ENCODE measurements at regions not wholly inside any gene's neighbourhood (a gene's known extent, or its start where the extent isn't known, plus 50 kb on each side); places are given as distances from the start of the nearest gene placed in this dataset.
"Not testable (repeated sequence)": the region's sequence is repeated elsewhere in the genome, so short reads cannot be mapped to it uniquely, and the experiment has no call there.

DNA sequence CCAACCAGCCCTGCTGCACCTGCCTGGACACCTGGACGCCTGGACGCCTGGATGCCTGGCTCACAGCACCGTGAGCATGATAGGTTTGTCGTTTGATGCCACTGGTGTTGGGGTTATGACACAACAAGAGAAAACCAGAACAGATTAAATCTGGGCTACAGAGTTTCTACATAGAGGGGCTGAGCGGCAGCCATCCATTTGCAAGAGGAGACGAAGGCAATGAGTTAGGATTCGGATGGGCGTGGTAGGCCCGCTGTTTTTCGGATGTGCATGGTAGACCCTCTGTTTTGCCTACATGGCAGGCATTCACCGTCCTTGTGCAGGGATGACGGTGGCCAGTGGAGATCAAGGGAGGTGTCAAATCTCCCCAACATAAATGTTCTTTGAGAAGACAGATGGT lies 121.5 kb upstream of the RNF32 start:
- in situ Hi-C loops (cut with HindIII; ENCODE audit: low pct_unique_long_range_greater_than_20kb, low sequenced_read_pairs) (no loop called here), intact Hi-C loops (cut with micrococcal nuclease; ENCODE audit: unreplicated experiment) (no loop called here)
- no peak overlapping the region for H3K4me3 ChIP-seq (ENCODE audit: low read depth in 2 of 2, low read length in 2 of 2)
- ATAC-seq (no peak), DNase-seq (ENCODE audit: low read depth, low spot score) (no peak)
- POLR2A ChIA-PET = no interaction called here
- no TSS peak for BruUV-seq (replicated peaks)
- H3K27me3 ChIP-seq (ENCODE audit: control insufficient read depth, insufficient read depth, low read length) = no peaks in the 10 kb centered on the region; the same call in none of the 2 replicates
- H3K27ac ChIP-seq (ENCODE audit: low read length) = no peak overlapping the region
- TF ChIP-seq REST (IDR thresholded peaks at IDR 0.05; ENCODE audit: insufficient read depth in 1 of 2, low read depth in 2 of 2, low read length in 1 of 2) (no peak), TCF7L2 (IDR thresholded peaks at IDR 0.05; ENCODE audit: low read depth, low read length) (no peak), SIN3A (IDR thresholded peaks at IDR 0.05; ENCODE audit: borderline replicate concordance, insufficient read depth, low read depth, low read length) (no peak), CTCF (IDR thresholded peaks at IDR 0.05) (no peak), POLR2AphosphoS5 (IDR thresholded peaks at IDR 0.05; ENCODE audit: low read depth, low read length) (no peak)
- no peaks in the 10 kb centered on the region for H3K9me3 ChIP-seq (ENCODE audit: control insufficient read depth, insufficient read depth, low read depth, low read length)
- H3K36me3 ChIP-seq (ENCODE audit: control insufficient read depth, insufficient read depth, low read length) = no peaks in the 10 kb centered on the region
- H3K4me1 ChIP-seq (ENCODE audit: control insufficient read depth, insufficient read depth, low read length) = no peaks in the 10 kb centered on the region
- CTCF ChIA-PET = no interaction called here

DNA sequence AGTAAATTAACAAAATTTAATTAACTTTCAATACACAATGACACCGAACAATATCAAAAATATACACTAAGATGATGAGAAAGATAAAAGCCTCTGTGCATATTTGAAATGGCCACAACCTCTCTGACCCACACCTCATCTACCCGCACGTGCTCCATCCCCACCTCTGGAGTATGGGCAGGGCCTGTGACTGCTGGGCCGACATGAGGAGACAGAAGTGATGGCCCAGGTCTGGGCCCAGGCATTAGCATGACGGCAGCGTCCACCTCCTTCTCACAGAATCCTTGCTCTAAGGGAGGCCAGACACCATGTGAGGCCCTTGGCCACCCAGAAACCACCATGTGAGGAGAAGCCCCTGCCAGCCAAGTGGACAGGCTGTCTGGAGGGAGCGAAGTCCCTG lies 122.1 kb upstream of the RNF32 start:
- Histone ChIP-seq H3K36me3 (ENCODE audit: control insufficient read depth, insufficient read depth, low read length) (no peaks in the 10 kb centered on the region), H3K9me3 (ENCODE audit: control insufficient read depth, insufficient read depth, low read depth, low read length) (no peaks in the 10 kb centered on the region), H3K27me3 (ENCODE audit: control insufficient read depth, insufficient read depth, low read length) (no peaks in the 10 kb centered on the region; the same call in none of the 2 replicates), H3K4me1 (ENCODE audit: control insufficient read depth, insufficient read depth, low read length) (no peaks in the 10 kb centered on the region), H3K4me3 (ENCODE audit: low read depth in 2 of 2, low read length in 2 of 2) (no peak overlapping the region), H3K27ac (ENCODE audit: low read length) (no peak overlapping the region)
- in situ Hi-C loops (cut with HindIII; ENCODE audit: low pct_unique_long_range_greater_than_20kb, low sequenced_read_pairs) = no loop called here
- no peak for TF ChIP-seq CTCF (IDR thresholded peaks at IDR 0.05)
- no peak for TF ChIP-seq SIN3A (IDR thresholded peaks at IDR 0.05; ENCODE audit: borderline replicate concordance, insufficient read depth, low read depth, low read length)
- no peak for TF ChIP-seq POLR2AphosphoS5 (IDR thresholded peaks at IDR 0.05; ENCODE audit: low read depth, low read length)
- no peak for TF ChIP-seq TCF7L2 (IDR thresholded peaks at IDR 0.05; ENCODE audit: low read depth, low read length)
- BruUV-seq (replicated peaks) = no TSS peak
- POLR2A ChIA-PET = no interaction called here
- DNase-seq (ENCODE audit: low read depth, low spot score) = no peak
- ATAC-seq = no peak
- intact Hi-C loops (cut with micrococcal nuclease; ENCODE audit: unreplicated experiment) = no loop called here
- CTCF ChIA-PET = no interaction called here

DNA sequence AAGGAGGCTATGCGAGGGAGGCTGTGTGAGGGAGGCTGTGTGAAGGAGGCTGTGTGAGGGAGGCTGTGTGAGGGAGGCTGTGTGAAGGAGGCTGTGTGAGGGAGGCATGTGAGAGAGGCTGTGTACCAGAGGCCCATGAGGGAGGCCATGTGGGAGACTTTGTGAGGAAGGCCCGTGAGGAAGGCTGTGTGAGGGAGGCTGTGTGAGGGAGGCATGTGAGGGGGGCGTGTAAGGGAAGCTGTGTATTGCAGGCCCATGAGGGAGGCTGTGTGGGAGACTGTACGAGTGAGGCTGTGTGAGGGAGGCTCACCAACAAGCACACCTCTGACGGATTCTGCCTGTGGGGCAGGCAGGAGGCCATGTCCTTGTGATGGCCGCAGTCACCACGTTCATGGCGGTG lies 122.7 kb upstream of the RNF32 start:
- H3K4me3 ChIP-seq (ENCODE audit: low read depth in 2 of 2, low read length in 2 of 2); H3K27me3 ChIP-seq (ENCODE audit: control insufficient read depth, insufficient read depth, low read length); in situ Hi-C loops (cut with HindIII; ENCODE audit: low pct_unique_long_range_greater_than_20kb, low sequenced_read_pairs); H3K36me3 ChIP-seq (ENCODE audit: control insufficient read depth, insufficient read depth, low read length); H3K9me3 ChIP-seq (ENCODE audit: control insufficient read depth, insufficient read depth, low read depth, low read length); H3K27ac ChIP-seq (ENCODE audit: low read length); POLR2A ChIA-PET; intact Hi-C loops (cut with micrococcal nuclease; ENCODE audit: unreplicated experiment); BruUV-seq (replicated peaks); DNase-seq (ENCODE audit: low read depth, low spot score); CTCF ChIA-PET; H3K4me1 ChIP-seq (ENCODE audit: control insufficient read depth, insufficient read depth, low read length); ATAC-seq: not testable (repeated sequence)

Data from Panc1 (cell line).